GM18520 (cell line): ENCODE measurements at regions not wholly inside any gene's neighbourhood (a gene's known extent, or its start where the extent isn't known, plus 50 kb on each side); places are given as distances from the start of the nearest gene placed in this dataset.

ENCODE experiments used
- ATAC-seq: cut with Tn5 transposase; IDR thresholded peaks from one replicate; pipeline ENCODE4 v1.9.1; 2021; ENCODE audit not compliant: unreplicated experiment

DNA sequence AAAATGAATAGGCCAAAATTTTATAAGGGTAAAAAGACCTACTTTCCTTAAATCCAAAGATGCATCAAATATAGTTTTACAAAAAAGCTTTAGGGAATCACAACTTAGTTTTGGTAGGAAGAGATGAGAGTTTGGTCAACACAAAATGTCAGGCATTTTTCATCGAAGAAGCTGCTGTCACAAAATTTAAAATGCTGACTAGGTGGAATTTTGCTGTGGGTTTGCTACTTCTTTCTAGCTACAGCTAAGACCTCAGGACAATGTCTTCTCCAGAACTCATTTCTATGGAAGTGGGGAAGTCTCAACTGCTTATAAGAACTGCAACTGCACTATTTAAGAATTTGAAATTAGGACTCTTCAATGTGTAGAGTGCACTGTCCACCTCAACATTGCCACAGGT, 351.1 kb downstream of the HAO1 start:
- ATAC-seq = no peak

DNA sequence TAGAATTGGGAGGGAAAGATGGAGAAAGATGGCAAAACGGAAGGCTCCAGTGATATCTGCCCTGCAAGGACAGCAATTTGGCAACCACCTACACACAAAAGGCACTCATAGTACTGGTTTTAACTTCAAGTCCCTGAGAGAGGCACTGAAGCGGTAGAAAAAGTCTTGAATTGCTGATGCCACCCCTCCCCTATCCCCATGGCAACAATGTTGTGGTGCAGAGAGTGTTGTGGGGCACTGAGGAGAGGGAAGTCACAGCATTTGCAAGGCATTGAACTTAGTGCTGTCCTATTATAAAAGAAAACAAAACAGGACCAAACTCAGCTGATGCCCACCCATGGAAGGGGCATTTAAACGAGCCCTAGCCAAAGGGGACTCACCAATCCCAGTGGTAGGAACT, 343.7 kb downstream of the HAO1 start:
- no peak for ATAC-seq

DNA sequence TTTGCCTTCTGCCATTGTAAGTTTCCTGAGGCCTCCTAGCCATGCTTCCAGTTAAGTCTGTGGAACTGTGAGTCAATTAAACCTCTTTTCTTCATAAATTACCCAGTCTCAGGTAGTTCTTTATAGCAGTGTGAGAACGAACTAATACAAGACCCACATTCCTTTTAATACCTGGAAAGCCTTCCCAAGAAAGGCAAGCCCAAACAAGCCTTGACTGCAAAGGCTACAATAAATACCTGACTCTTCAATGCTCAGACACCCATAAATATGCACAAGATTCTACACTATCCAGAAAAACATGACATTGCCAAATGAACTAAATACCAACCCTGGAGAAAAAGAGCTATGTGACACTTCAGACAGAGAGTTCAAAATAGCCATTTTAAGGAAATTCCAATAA, 338.8 kb downstream of the HAO1 start:
- no peak for ATAC-seq

DNA sequence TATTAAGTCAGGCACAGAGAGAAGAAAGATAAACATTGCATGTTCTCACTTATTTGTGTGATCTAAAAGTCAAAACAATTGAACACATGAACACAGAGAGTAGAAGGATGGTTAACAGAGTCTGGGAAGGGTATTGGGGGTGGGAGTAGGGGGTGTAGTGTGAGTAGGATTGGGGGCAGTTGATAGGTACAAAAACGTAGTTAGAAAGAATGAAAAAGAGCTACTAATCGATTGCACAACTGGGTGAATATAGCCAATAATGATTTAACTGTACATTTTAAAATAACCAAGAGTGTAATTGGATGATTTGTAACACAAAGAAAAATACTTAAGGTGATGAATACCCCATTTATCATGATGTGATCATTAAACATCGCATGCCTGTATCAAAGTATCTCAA, 333.3 kb downstream of the HAO1 start:
- ATAC-seq = no peak

DNA sequence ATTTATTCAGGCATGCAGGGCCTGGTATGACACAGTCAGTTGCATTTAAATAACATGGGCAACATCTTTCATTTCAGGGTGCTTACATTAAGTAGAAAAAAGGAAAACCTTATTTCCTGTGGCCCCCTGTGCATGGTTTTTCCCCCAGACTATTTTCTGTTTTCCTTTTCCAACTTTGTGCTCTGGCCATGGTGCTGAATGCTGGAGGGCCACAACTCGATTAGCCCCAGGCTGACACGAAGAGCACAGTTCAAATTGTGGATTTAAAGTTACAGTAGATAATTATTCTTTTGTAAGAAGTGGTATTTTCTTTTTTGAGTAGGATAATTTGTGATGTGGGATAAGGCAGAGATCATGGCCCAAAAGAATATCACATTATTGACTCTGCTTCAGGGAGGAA, 332.0 kb downstream of the HAO1 start:
- ATAC-seq = no peak

DNA sequence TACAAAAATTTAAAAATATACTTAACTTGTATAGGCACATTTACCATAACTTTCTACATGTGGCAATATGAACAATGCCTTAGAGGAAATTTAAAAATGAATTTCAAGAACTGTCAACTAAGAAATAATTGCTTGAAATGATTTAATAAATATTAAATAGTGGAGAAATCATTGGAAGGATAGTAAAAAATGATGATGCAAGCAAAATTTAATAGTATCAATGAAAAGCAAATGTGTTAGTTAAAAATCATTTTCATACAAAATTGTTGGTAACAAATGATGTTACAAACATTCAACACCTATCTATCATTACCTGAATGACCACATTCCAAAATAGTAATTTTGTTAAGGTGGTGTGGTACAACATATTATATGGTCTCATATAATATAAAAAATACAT, 331.0 kb downstream of the HAO1 start:
- ATAC-seq = no peak

DNA sequence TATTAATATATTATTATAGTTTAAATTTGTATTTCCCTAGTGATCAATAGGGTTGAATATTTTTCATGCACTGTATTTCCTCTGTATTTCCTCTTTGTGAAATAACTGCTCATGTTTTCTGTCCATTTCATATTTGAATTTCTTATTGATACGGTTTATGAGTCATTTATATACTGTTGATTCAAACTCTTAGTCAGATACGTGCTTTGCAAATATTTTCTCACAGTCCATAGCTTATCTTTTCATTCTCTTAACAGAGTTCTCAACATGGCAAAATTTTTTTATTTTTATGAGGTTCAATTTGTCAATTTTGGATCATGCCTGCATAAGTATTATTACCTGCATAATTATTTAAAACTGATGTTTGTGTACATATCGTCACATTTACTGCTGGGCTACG, 329.6 kb downstream of the HAO1 start:
- no peak for ATAC-seq

DNA sequence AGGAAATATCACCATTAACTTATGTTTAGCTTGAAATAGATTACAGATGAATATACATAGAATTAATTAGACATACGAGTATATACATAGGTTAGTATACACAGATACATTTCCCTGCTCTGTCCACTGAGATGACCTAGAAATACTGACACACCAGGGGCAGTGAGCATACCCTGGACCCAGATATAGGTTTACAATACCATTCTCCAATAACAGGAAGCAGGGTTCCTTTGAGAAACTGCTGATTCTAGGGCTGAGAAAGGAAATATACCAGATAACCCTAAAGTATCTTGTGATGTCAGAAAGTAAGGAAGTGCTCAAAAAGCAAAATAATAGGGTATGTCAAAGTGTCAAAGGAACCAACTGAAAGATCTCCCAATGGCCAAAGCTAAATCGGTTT, 322.5 kb downstream of the HAO1 start:
- ATAC-seq = no peak

DNA sequence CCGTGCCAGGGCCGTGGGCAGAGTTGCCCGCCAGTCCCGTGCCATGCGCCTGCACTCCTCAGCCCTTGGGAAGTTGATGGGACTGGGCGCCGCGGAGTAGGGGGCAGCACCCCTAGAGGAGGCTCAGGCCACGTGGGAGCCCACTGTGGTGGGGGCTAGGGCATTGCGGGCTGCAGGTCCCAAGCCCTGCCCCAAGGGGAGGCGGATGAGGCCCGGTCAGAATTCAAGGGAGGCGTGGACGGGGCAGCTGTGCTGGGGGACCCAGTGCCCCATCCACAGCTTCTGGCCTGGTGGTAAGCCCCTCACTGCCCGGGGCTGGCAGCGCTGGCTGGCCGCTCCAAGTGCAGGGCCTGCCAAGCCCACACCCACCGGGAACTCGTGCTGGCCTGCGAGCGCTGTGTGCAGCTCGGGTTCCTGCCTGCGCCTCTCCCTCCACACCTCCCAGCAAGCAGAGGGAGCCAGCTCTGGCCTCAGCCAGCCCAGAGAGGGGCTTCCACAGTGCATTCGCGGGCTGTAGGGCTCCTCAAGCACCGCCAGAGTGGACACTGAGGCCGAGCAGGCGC, 317.8 kb downstream of the HAO1 start:
- no peak for ATAC-seq

DNA sequence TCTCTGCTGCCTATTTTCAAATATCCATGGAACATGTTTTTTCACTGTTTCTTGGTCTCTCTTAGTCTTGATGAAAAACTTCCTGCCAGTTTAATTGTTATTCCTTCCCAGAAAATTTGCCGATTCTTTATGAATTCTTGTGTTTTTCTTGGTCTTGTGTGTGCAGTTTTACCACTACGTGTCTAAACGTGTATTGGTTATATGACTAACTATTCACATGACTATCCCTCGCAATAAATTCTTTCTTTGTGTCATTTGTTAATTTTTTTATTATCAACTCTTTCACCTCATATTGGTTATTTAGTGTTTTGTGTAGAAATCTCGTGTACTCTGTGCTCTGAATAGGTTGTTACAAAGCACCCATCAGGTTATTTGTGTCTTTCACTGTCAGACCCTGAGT, 315.4 kb downstream of the HAO1 start:
- ATAC-seq = no peak

DNA sequence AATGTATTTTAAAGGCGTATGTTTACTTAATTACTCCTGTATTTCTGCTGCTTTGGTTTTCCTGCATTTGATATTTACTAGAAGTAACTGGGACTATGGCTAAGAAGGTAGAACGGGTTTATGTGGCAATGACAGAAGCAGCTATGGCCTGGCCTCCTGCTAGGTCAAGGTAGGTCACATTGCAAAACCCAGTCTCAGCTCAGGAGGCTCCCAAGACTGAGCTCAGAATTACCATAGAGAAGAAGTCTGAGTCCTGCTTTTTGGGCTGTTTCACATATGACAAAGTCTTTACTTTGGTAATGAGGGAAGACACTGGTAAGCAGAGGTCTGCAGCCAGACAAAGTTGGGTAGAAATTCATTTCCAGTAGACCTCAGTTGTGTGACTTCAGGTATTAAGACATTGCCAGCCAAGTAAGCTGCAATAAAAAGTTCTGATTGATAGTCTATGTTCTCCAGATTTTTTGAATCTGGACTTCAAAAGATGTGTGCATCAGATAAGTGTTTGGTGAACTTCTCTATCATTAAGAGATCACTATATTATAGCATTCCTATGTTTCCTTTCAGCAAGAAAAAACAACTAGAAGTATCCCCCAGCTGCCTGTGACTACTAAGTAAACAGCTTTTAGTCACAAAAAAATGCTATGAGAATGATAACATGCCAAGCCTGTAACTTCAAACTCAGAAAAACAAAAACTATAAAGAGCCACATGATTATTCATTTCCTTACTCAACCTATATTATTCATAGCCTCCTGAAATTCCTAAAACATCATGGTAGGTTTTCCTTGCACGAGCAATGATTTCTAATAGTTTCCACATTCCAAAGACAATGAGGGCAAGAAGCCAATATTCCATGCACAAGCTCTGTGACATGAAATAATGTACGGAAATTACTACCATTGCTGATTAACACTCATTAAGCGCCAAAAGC, 312.3 kb downstream of the HAO1 start:
- ATAC-seq = no peak

DNA sequence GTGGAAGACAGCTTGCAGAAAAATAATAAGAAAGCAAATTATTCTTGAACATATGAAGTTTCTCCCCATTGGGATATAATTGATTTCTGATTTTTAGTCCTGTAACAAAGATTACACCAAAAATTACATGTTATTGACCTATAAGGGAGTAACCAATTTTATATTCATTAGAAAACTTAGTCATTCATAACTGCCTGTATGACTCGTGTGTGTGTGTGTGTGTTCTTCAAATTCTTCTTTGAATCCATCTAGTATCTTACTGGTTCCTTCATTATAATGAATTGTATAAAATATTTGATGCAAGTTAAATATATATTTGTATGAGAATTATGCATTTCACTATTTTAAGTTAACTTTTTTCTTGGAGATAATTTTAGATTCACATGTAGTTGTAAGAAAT, 310.4 kb downstream of the HAO1 start:
- no peak for ATAC-seq

DNA sequence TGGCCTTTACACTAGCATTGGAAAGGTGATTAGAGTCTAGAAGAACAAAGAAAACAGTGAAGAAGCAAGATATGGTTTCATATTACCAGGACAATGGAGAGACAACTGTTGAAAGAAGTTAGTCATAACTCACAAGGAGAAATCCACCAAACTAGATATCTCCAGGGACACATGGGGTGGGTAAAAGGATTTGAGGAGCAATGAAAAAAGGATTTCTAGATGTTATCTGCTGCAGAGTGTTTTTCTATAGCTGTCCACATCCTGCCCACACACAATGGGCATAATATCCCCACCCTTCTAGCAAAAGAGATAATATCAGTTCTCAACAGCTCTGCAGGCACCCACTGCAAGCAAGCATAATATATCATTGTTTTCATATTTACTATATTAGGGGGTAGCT, 303.1 kb downstream of the HAO1 start:
- no peak for ATAC-seq

DNA sequence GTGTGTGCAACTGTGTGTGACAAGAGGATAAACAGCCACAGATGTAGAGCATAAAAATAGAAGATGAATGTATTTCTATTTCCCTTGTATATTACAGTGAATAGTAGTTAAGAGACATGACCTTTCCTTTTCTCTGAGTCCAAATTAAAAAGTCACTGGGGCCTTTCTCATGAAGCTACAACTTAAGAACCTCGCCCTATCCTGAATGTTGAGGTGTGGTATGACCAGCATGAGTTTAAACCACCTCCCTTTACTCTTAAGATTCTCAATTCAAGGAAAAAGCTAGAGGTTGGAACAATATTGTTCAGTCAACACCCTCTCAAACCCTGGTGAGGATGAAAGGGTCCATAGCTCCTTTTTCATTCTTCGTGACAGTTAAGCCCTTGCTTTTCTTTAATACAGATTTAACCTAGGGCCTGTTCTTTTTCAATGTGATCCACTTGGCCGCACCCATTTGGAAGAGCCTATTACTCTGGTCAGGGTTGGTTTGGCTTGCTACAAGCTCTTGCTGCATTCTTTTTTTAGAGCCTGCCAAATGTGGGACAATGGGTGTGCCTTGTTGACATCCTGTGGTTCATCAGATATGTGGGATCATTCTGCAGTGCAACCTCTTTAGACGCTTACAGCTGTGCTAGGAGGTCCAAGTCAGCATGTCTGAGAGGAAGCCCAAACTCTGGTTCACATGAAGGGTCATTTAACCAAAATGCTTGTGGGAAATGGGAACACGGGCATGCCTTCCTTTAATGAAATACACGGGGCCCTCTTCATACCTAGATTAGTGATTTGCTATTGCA, 290.0 kb downstream of the HAO1 start:
- no peak for ATAC-seq

DNA sequence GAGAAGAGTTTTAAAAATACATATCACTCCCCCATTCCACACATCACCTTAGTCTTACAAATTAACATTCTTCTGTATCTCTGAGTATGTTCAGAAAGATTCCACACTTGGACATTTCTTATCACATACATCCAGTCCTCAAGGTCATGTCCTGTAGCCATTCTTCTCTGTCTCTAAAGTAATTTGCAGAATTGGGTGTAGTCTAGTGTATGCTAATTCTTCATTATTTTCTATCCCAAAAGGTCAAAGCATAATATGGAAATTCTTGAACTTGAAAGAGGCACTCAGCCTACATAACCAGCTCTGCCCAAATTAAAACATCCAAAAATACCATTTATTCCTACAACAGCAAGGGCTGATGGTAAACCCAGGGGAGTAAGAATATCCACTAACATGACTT, 286.0 kb downstream of the HAO1 start:
- no peak for ATAC-seq

DNA sequence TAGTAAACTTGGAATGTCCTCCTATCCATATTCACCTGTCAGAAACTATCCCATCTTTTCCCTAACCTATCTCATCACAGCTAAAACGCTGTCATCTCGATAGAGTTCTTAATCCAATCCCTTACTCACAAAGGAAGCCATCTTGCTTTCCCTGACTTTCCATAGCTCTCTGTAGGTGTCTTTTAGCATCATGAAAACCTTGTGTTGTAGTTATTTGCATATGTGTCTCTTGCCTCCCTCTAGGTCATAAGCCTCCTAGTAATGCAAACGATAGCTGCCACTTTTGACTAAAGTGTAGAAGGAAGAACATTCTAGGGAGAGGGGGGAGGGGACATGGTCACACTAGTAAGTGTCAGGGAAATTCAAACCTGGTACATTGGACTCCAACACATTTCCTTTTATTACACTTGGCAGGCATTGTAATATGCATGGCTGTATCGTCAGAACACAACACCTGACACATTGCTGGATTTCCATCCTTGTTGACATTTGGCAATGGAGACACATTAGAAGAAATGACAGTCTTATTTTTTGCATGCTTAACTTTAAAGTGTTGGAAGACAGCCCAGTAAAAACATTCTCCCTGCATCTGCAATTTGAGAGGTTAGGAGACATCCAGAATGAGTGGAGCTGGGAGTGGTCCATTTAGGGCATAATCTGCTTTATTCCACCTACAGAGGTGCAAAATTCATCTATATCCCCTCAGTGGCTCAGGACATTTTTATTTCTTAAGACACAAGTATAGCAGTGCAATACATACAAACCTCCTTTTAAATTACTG, 283.4 kb downstream of the HAO1 start:
- no peak for ATAC-seq

DNA sequence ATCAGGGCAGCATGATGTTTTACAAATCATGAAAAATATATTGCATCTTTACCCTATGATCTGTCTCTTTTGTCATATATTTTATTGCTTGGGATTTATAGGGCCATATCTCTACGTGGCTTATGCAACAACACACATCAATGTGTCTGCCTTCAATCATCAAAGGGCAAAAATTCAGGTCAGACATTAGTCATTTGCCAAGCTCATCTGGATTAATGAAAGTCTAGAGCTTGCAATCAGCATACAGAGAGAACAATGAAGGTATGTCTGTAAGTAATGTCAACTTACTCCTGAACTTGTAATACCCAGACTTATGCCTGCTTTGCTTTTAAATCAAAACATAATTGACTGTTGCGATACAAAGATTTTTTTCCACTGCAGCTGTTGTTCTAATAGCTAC, 282.7 kb downstream of the HAO1 start:
- ATAC-seq = no peak

DNA sequence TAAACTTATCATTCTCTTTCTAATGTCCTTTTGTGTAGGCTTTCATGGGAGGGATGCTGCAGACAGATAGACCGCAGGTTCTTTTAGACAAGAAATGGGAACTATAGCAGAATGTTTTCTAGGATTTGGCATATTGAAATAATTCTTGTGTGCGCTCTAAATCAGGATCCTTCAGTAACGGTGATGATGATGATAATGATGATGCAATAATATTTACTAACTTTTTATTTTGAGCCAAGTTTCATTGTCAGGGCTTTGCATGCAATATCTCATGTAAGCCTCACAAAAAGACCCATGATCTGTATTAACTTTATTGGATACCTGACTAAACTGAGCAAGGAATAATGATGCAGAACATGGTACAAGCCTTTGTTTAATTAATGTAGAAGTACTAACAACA, 280.1 kb downstream of the HAO1 start:
- no peak for ATAC-seq

DNA sequence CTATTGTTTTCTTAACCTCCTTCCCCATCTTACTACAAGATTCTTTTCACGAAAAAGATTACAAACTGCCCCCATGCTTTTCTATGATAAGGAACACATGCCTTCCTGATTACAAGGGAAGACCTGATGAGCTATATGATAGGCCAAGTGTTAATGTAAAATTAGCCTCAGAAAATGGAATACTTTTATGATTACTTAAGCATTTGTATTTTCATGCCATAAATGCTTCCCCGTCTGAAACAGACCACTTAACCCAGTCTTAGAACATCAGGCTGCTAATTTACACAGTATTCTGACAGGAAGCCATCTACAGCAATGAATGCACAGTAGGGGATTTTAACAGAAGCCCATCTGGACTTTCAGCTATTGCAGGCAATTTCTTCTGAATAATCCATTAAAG, 274.9 kb downstream of the HAO1 start:
- no peak for ATAC-seq

DNA sequence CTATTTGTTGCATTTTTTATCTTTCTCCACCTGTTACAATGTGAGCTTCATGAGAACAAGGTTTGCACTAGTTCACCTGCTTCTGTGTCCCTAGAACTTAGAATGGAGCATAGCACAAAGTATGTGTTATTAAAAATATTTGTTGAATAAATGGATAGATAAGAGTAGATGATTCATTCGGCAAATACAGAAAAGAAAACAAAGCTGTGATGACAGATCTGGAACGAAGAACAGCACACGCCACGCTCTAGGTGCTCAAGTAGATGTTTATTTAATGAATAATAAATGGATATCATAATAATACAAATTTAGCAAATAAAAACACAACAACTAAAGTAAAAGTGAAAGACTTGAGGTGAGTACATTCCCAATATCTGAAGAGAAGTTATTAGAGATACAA, 273.1 kb downstream of the HAO1 start:
- no peak for ATAC-seq

DNA sequence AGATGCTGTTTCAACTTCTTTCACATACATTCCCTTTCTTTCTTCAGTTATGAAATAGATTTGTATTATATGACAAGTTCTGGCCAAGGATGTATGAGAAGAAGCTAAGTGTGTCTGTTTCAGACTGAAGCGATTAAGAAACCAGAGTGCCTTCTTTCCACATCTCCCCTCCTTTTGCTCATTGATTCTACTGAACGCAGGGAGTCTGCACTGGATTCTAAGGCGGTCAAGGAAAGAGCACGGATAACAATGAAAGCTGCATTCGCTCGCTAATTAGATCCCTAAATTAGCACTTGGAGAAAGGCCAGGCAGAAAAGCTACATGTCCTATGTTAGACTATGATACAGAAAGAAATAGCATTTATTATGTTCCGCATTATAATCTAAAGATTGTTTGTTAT, 267.7 kb downstream of the HAO1 start:
- ATAC-seq = no peak
